IMR-90 (cell line): ENCODE measurements at regions not wholly inside any gene's neighbourhood (a gene's known extent, or its start where the extent isn't known, plus 50 kb on each side); places are given as distances from the start of the nearest gene placed in this dataset.

Source experiments
- ATAC-seq: fragments of 200-7000 bp; cut with Tn5 transposase; 2 replicates; pipeline ENCODE4 v1.9.1; 2020; ENCODE audit warnings: low read depth, mild to moderate bottlenecking, moderate library complexity
- BruUV-seq: library from RNA; stranded (reverse); fragments of 400-500 nt; replicated peaks from 2 replicates; lab custom pipeline; 2021; lab: Mats Ljungman, UMichigan
- CTCF ChIA-PET: fragments of 300-600 bp; formaldehyde crosslinking; extraction: SDS; loops from one replicate; lab custom pipeline; 2021; ENCODE audit warnings: antibody characterized with exemption; lab: Yijun Ruan, JAX
- POLR2A ChIA-PET: fragments of 300-600 bp; sonication (Branson Sonifier 250); formaldehyde crosslinking; loops from one replicate; lab custom pipeline; 2022; ENCODE audit warnings: antibody characterized with exemption; ENCODE audit not compliant: unreplicated experiment; lab: Charles Lee
- DNase-seq: peaks from one replicate; pipeline ENCODE4 v3.0.0; 2013
- H2AFZ ChIP-seq: replicated peaks from 2 replicates; pipeline ENCODE3; 2013; ENCODE audit warnings: low read length, mild to moderate bottlenecking; ENCODE audit not compliant: poor library complexity
- H2AK5ac ChIP-seq: 2 replicates; pipeline ENCODE4 v1.6.1; 2013; ENCODE audit warnings: low read depth, low read length, inconsistent platforms
- H2AK9ac ChIP-seq: replicated peaks from 2 replicates; pipeline ENCODE3; 2013; ENCODE audit warnings: mild to moderate bottlenecking, low read depth, low read length, moderate library complexity; ENCODE audit not compliant: poor library complexity
- H2BK120ac ChIP-seq: 2 replicates; pipeline ENCODE4 v1.6.1; 2013; ENCODE audit warnings: low read depth, low read length, inconsistent platforms
- H2BK15ac ChIP-seq: 3 replicates; pipeline ENCODE4 v1.6.1; 2013; ENCODE audit warnings: low read depth, low read length, inconsistent platforms
- H2BK20ac ChIP-seq: 2 replicates; pipeline ENCODE4 v1.6.1; 2013; ENCODE audit warnings: low read depth, mild to moderate bottlenecking, inconsistent platforms, low read length, moderate library complexity
- H2BK5ac ChIP-seq: 2 replicates; pipeline ENCODE4 v1.6.1; 2013; ENCODE audit warnings: mild to moderate bottlenecking, low read depth, low read length, inconsistent platforms; ENCODE audit not compliant: poor library complexity, severe bottlenecking
- H3K14ac ChIP-seq: replicated peaks from 2 replicates; pipeline ENCODE4 v1.6.1; 2013; ENCODE audit warnings: low read depth, low read length, inconsistent platforms
- H3K18ac ChIP-seq: 2 replicates; pipeline ENCODE4 v1.6.1; 2013; ENCODE audit warnings: low read depth, low read length, control low read depth
- H3K23ac ChIP-seq: 2 replicates; pipeline ENCODE4 v1.6.1; 2013; ENCODE audit warnings: low read depth, low read length, inconsistent platforms
- H3K27ac ChIP-seq: 2 replicates; pipeline ENCODE4 v1.5.1; 2013; ENCODE audit warnings: mild to moderate bottlenecking, control low read depth, low read length; ENCODE audit not compliant: insufficient read depth
- H3K27me3 ChIP-seq: 2 replicates; pipeline ENCODE4 v1.6.1; 2013; ENCODE audit warnings: low read length; ENCODE audit not compliant: control insufficient read depth, insufficient read depth
- H3K36me3 ChIP-seq: 2 replicates; pipeline ENCODE4 v1.6.1; 2013; ENCODE audit warnings: low read length, mixed read lengths; ENCODE audit not compliant: control insufficient read depth, insufficient read depth
- H3K4ac ChIP-seq: 2 replicates; pipeline ENCODE4 v1.6.1; 2013; ENCODE audit warnings: low read depth, low read length, inconsistent platforms
- H3K4me1 ChIP-seq: 2 replicates; pipeline ENCODE4 v1.6.1; 2013; ENCODE audit warnings: low read length, mixed read lengths; ENCODE audit not compliant: control insufficient read depth, insufficient read depth
- H3K4me2 ChIP-seq: 2 replicates; pipeline ENCODE4 v1.6.1; 2013; ENCODE audit warnings: low read depth, mild to moderate bottlenecking, control low read depth, low read length, moderate library complexity
- H3K4me3 ChIP-seq: 2 replicates; pipeline ENCODE4 v1.5.1; 2013; ENCODE audit warnings: low read depth, mild to moderate bottlenecking, control low read depth, low read length, moderate library complexity; ENCODE audit not compliant: insufficient read depth
- H3K56ac ChIP-seq: 2 replicates; pipeline ENCODE4 v1.6.1; 2013; ENCODE audit warnings: low read length, inconsistent platforms; ENCODE audit not compliant: insufficient read depth; ENCODE audit errors: extremely low read depth
- H3K79me1 ChIP-seq, 2 experiments: 2 replicates each; pipeline ENCODE4 v1.6.1; 2013; ENCODE audit warnings: low read length in 2 of 2, inconsistent platforms in 1 of 2, low read depth in 1 of 2
- H3K9ac ChIP-seq: 2 replicates; pipeline ENCODE4 v1.6.1; 2013; ENCODE audit warnings: low read depth, low read length, control low read depth
- H3K9me1 ChIP-seq: 2 replicates; pipeline ENCODE4 v1.6.1; 2013; ENCODE audit warnings: low read length, inconsistent platforms; ENCODE audit not compliant: insufficient read depth
- H3K9me3 ChIP-seq: 2 replicates; pipeline ENCODE4 v1.6.1; 2013; ENCODE audit warnings: low read length; ENCODE audit not compliant: control insufficient read depth, insufficient read depth
- H4K20me1 ChIP-seq: 2 replicates; pipeline ENCODE4 v1.6.1; 2013; ENCODE audit warnings: low read length, inconsistent platforms; ENCODE audit not compliant: insufficient read depth
- H4K5ac ChIP-seq: 2 replicates; pipeline ENCODE4 v1.6.1; 2013; ENCODE audit warnings: mild to moderate bottlenecking, low read depth, low read length, control low read depth
- H4K8ac ChIP-seq, 2 experiments: 2 replicates each; pipeline ENCODE4 v1.6.1; 2013; ENCODE audit warnings: low read depth in 2 of 2, low read length in 2 of 2, control low read depth in 1 of 2, inconsistent platforms in 1 of 2
- H4K91ac ChIP-seq: 2 replicates; pipeline ENCODE4 v1.6.1; 2013; ENCODE audit warnings: low read depth, low read length, inconsistent platforms; ENCODE audit not compliant: insufficient read depth
- CEBPB ChIP-seq: IDR thresholded peaks from 2 replicates; pipeline ENCODE4 v1.6.1; 2012; ENCODE audit warnings: low read depth, low read length, improper control_type of control experiment
- FOS ChIP-seq: fragments of 150-350 bp; IDR thresholded peaks from 2 replicates; pipeline ENCODE4 v1.6.1; 2016; ENCODE audit warnings: low read depth, low read length
- MAFK ChIP-seq: IDR thresholded peaks from 2 replicates; pipeline ENCODE4 v1.6.1; 2012; ENCODE audit warnings: low read depth, low read length, improper control_type of control experiment
- POLR2A ChIP-seq: IDR thresholded peaks from 2 replicates; pipeline ENCODE4 v1.6.1; 2012; ENCODE audit warnings: mild to moderate bottlenecking, low read depth, low read length
- USF2 ChIP-seq: fragments of 150-350 bp; IDR thresholded peaks from 2 replicates; pipeline ENCODE4 v1.6.1; 2017; ENCODE audit warnings: mild to moderate bottlenecking, antibody characterized with exemption, low read length, low read depth
- dilution Hi-C: fragments of 300-500 bp; cut with HindIII; formaldehyde crosslinking; loops from one replicate; pipeline ENCODE4 v1.14.3; 2018; ENCODE audit warnings: low sequenced_read_pairs; ENCODE audit not compliant: unreplicated experiment
- in situ Hi-C: fragments of 300-500 bp; cut with MboI; formaldehyde crosslinking; loops from 3 replicates; pipeline ENCODE4 v1.14.3; 2019; ENCODE audit warnings: low sequenced_read_pairs, inconsistent platforms, mixed read lengths
- intact Hi-C: fragments of 100-400 bp; cut with micrococcal nuclease; formaldehyde crosslinking; loops from 2 replicates; pipeline ENCODE4 v1.10.0; 2022
- TF ChIP-seq, protein P1 (sequence below): conservative IDR thresholded peaks from 2 replicates; pipeline ENCODE4 v1.5.1; 2012; ENCODE audit warnings: mild to moderate bottlenecking, low read depth, low read length, improper control_type of control experiment

DNA sequence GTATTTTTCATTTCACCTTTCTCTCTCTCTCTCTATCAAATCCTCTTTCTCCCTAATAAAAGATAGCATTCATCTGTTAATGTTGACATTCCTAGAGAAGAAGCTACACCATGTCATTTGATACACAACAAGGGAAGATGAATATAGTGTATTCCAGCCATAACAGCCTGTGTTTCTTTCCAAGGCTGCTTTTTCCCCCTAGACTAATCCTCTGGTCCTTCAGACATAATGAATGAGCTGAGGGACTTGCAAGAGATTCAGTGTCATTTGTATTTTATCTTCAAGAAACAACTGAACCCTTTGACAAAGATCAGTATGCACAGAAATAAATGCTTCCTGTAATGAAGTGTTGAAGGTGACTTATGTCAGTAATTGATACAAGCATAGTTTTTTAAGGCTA lies 284.0 kb upstream of the NXPH2 start:
- dilution Hi-C loops: no loop called here

More for the DNA sequence above, 284.0 kb upstream of the NXPH2 start:
- Histone ChIP-seq H3K4me3 (no peak overlapping the region), H3K56ac (no peak overlapping the region), H2AFZ (no peak overlapping the region), H2AK9ac (no peak overlapping the region), H4K20me1 (no peaks in the 10 kb centered on the region), H3K4ac (no peak overlapping the region), H3K4me2 (no peak overlapping the region), H3K27me3 (no peaks in the 10 kb centered on the region), H2BK20ac (no peak overlapping the region), H4K8ac (no peak overlapping the region), H3K9me1 (no peaks in the 10 kb centered on the region), H4K91ac (no peak overlapping the region), H2BK15ac (no peak overlapping the region), H2AK5ac (no peak overlapping the region), H3K36me3 (no peaks in the 10 kb centered on the region), H3K9me3 (0 out of 2 replicates have a peak, but pooled peaks cover 3% of the 10 kb centered on the region), H3K23ac (no peak overlapping the region), H3K27ac (no peak overlapping the region), H3K9ac (no peak overlapping the region), H3K14ac (no peak overlapping the region), H2BK5ac (no peak overlapping the region), H3K18ac (no peak overlapping the region), H4K5ac (no peak overlapping the region), H2BK120ac (no peak overlapping the region), H3K79me1 (no peaks in the 10 kb centered on the region), H3K4me1 (no peaks in the 10 kb centered on the region)
- CTCF ChIA-PET: no interaction called here
- BruUV-seq: no TSS peak
- no peak for DNase-seq
- no peak for TF ChIP-seq FOS
- TF ChIP-seq POLR2A: no peak
- no peak for TF ChIP-seq MAFK
- TF ChIP-seq, protein P1, sequence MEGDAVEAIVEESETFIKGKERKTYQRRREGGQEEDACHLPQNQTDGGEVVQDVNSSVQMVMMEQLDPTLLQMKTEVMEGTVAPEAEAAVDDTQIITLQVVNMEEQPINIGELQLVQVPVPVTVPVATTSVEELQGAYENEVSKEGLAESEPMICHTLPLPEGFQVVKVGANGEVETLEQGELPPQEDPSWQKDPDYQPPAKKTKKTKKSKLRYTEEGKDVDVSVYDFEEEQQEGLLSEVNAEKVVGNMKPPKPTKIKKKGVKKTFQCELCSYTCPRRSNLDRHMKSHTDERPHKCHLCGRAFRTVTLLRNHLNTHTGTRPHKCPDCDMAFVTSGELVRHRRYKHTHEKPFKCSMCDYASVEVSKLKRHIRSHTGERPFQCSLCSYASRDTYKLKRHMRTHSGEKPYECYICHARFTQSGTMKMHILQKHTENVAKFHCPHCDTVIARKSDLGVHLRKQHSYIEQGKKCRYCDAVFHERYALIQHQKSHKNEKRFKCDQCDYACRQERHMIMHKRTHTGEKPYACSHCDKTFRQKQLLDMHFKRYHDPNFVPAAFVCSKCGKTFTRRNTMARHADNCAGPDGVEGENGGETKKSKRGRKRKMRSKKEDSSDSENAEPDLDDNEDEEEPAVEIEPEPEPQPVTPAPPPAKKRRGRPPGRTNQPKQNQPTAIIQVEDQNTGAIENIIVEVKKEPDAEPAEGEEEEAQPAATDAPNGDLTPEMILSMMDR: no peak
- TF ChIP-seq USF2: no peak
- TF ChIP-seq CEBPB: no peak
- POLR2A ChIA-PET: no interaction called here
- intact Hi-C loops (no loop called here), in situ Hi-C loops (no loop called here)
- no peak for ATAC-seq
